ENCODE measurements at regions not wholly inside any gene's neighbourhood (a gene's known extent, or its start where the extent isn't known, plus 50 kb on each side); places are given as distances from the start of the nearest gene placed in this dataset.

GRCh38 chr11:92524542-92524941 is 299.9 kb downstream of the FAT3 start:
- Mint-ChIP-seq H3K4me3 (ENCODE audit: unreplicated experiment) (no peak overlapping the region), H3K36me3 (ENCODE audit: low read depth) (peaks cover 2% of the 10 kb centered on the region), H3K9me3 (ENCODE audit: low read depth) (no peaks in the 10 kb centered on the region), H3K27ac (ENCODE audit: unreplicated experiment) (no peak overlapping the region), H3K4me1 (ENCODE audit: low read depth) (peaks cover 25% of the 10 kb centered on the region), H3K27me3 (ENCODE audit: low read depth) (no peaks in the 10 kb centered on the region)
- DNase-seq (ENCODE audit: low spot score) = no peak
- no peak for TF ChIP-seq CTCF (IDR thresholded peaks at IDR 0.05)

- H3K9me3 Mint-ChIP-seq (ENCODE audit: low read depth) = no peaks in the 10 kb centered on the region
- H3K4me1 Mint-ChIP-seq (ENCODE audit: low read depth) = peaks cover 27% of the 10 kb centered on the region
- peak; percentile 67 for TF ChIP-seq CTCF (IDR thresholded peaks at IDR 0.05)
- peak overlapping the region; percentile 75 for H3K27ac Mint-ChIP-seq (ENCODE audit: unreplicated experiment)
- peak overlapping the region; percentile 45 for H3K4me3 Mint-ChIP-seq (ENCODE audit: unreplicated experiment)
- H3K27me3 Mint-ChIP-seq (ENCODE audit: low read depth) = no peaks in the 10 kb centered on the region
- peaks cover 2% of the 10 kb centered on the region for H3K36me3 Mint-ChIP-seq (ENCODE audit: low read depth)
- no peak for DNase-seq (ENCODE audit: low spot score)
These were observed 302.8 kb downstream of the FAT3 start for GRCh38 chr11:92527467-92527866.

- DNase-seq (ENCODE audit: low spot score) = no peak
- H3K9me3 Mint-ChIP-seq (ENCODE audit: low read depth) = no peaks in the 10 kb centered on the region
- TF ChIP-seq CTCF (IDR thresholded peaks at IDR 0.05) = no peak
- peaks cover 27% of the 10 kb centered on the region for H3K4me1 Mint-ChIP-seq (ENCODE audit: low read depth)
- peaks cover 2% of the 10 kb centered on the region for H3K36me3 Mint-ChIP-seq (ENCODE audit: low read depth)
- H3K27ac Mint-ChIP-seq (ENCODE audit: unreplicated experiment) = peak overlapping the region; percentile 75
- no peaks in the 10 kb centered on the region for H3K27me3 Mint-ChIP-seq (ENCODE audit: low read depth)
- peak overlapping the region; percentile 45 for H3K4me3 Mint-ChIP-seq (ENCODE audit: unreplicated experiment)
These were observed 303.4 kb downstream of the FAT3 start for GRCh38 chr11:92528001-92528400.

- Mint-ChIP-seq H3K9me3 (ENCODE audit: low read depth) (no peaks in the 10 kb centered on the region), H3K27me3 (ENCODE audit: low read depth) (no peaks in the 10 kb centered on the region), H3K4me3 (ENCODE audit: unreplicated experiment) (no peak overlapping the region), H3K4me1 (ENCODE audit: low read depth) (peaks cover 27% of the 10 kb centered on the region), H3K36me3 (ENCODE audit: low read depth) (no peaks in the 10 kb centered on the region), H3K27ac (ENCODE audit: unreplicated experiment) (no peak overlapping the region)
- no peak for DNase-seq (ENCODE audit: low spot score)
- no peak for TF ChIP-seq CTCF (IDR thresholded peaks at IDR 0.05)
These were observed 306.6 kb downstream of the FAT3 start for GRCh38 chr11:92531065-92531739.

- no peak overlapping the region for H3K4me3 Mint-ChIP-seq (ENCODE audit: unreplicated experiment)
- H3K9me3 Mint-ChIP-seq (ENCODE audit: low read depth) = no peaks in the 10 kb centered on the region
- no peak for TF ChIP-seq CTCF (IDR thresholded peaks at IDR 0.05)
- H3K27ac Mint-ChIP-seq (ENCODE audit: unreplicated experiment) = no peak overlapping the region
- no peaks in the 10 kb centered on the region for H3K27me3 Mint-ChIP-seq (ENCODE audit: low read depth)
- peaks cover 10% of the 10 kb centered on the region for H3K4me1 Mint-ChIP-seq (ENCODE audit: low read depth)
- DNase-seq (ENCODE audit: low spot score) = no peak
- H3K36me3 Mint-ChIP-seq (ENCODE audit: low read depth) = no peaks in the 10 kb centered on the region
These were observed 309.2 kb downstream of the FAT3 start for GRCh38 chr11:92533657-92534335.
